ENCODE measurements at regions not wholly inside any gene's neighbourhood (a gene's known extent, or its start where the extent isn't known, plus 50 kb on each side); places are given as distances from the start of the nearest gene placed in this dataset.

- TF ChIP-seq YY1 (IDR thresholded peaks at IDR 0.05; ENCODE audit: low read depth) (no peak), ZBTB7A (IDR thresholded peaks at IDR 0.05; ENCODE audit: low read depth) (no peak), CEBPB (IDR thresholded peaks at IDR 0.05) (no peak), REST (IDR thresholded peaks at IDR 0.05; ENCODE audit: low read depth) (no peak), NFIC (IDR thresholded peaks at IDR 0.05) (no peak), FOXM1 (IDR thresholded peaks at IDR 0.05; ENCODE audit: borderline replicate concordance, low read depth) (no peak), TCF12 (IDR thresholded peaks at IDR 0.05; ENCODE audit: low read depth) (no peak), MAX (IDR thresholded peaks at IDR 0.05) (no peak), RAD21 (IDR thresholded peaks at IDR 0.05; ENCODE audit: low read depth) (no peak), USF1 (IDR thresholded peaks at IDR 0.05) (no peak), EGR1 (IDR thresholded peaks at IDR 0.05) (no peak), TEAD4 (IDR thresholded peaks at IDR 0.05) (no peak), EP300 (IDR thresholded peaks at IDR 0.05; ENCODE audit: borderline replicate concordance) (no peak), TAF1 (IDR thresholded peaks at IDR 0.05; ENCODE audit: low read depth) (no peak), CREB1 (IDR thresholded peaks at IDR 0.05; ENCODE audit: low read depth) (no peak)
These were observed 85.8 kb upstream of the CAMK1G start for GRCh38 chr1:209497729-209498128.

GRCh38 chr1:209500993-209501392 lies 82.5 kb upstream of the CAMK1G start:
- TF ChIP-seq ZBTB7A (IDR thresholded peaks at IDR 0.05; ENCODE audit: low read depth) (no peak), MAX (IDR thresholded peaks at IDR 0.05) (no peak), FOXM1 (IDR thresholded peaks at IDR 0.05; ENCODE audit: borderline replicate concordance, low read depth) (no peak), CEBPB (IDR thresholded peaks at IDR 0.05) (no peak), TEAD4 (IDR thresholded peaks at IDR 0.05) (no peak), TAF1 (IDR thresholded peaks at IDR 0.05; ENCODE audit: low read depth) (no peak), YY1 (IDR thresholded peaks at IDR 0.05; ENCODE audit: low read depth) (no peak), EGR1 (IDR thresholded peaks at IDR 0.05) (no peak), RAD21 (IDR thresholded peaks at IDR 0.05; ENCODE audit: low read depth) (no peak), NFIC (IDR thresholded peaks at IDR 0.05) (no peak), REST (IDR thresholded peaks at IDR 0.05; ENCODE audit: low read depth) (no peak), CREB1 (IDR thresholded peaks at IDR 0.05; ENCODE audit: low read depth) (no peak), TCF12 (IDR thresholded peaks at IDR 0.05; ENCODE audit: low read depth) (no peak), EP300 (IDR thresholded peaks at IDR 0.05; ENCODE audit: borderline replicate concordance) (no peak), USF1 (IDR thresholded peaks at IDR 0.05) (no peak)

GRCh38 chr1:209503196-209503595 lies 80.3 kb upstream of the CAMK1G start:
- TF ChIP-seq NFIC (IDR thresholded peaks at IDR 0.05) = no peak

- TF ChIP-seq CREB1 (IDR thresholded peaks at IDR 0.05; ENCODE audit: low read depth) (no peak), ZBTB7A (IDR thresholded peaks at IDR 0.05; ENCODE audit: low read depth) (no peak), TAF1 (IDR thresholded peaks at IDR 0.05; ENCODE audit: low read depth) (no peak)
These were observed 78.9 kb upstream of the CAMK1G start for GRCh38 chr1:209504571-209504970.

GRCh38 chr1:209505044-209505443 lies 78.5 kb upstream of the CAMK1G start:
- TF ChIP-seq USF1 (IDR thresholded peaks at IDR 0.05) (no peak), EP300 (IDR thresholded peaks at IDR 0.05; ENCODE audit: borderline replicate concordance) (no peak), YY1 (IDR thresholded peaks at IDR 0.05; ENCODE audit: low read depth) (no peak)

- TF ChIP-seq RAD21 (IDR thresholded peaks at IDR 0.05; ENCODE audit: low read depth) (no peak), USF1 (IDR thresholded peaks at IDR 0.05) (no peak), REST (IDR thresholded peaks at IDR 0.05; ENCODE audit: low read depth) (no peak), TEAD4 (IDR thresholded peaks at IDR 0.05) (no peak), EP300 (IDR thresholded peaks at IDR 0.05; ENCODE audit: borderline replicate concordance) (no peak), NFIC (IDR thresholded peaks at IDR 0.05) (no peak), TAF1 (IDR thresholded peaks at IDR 0.05; ENCODE audit: low read depth) (no peak), CREB1 (IDR thresholded peaks at IDR 0.05; ENCODE audit: low read depth) (no peak), EGR1 (IDR thresholded peaks at IDR 0.05) (no peak), TCF12 (IDR thresholded peaks at IDR 0.05; ENCODE audit: low read depth) (no peak), MAX (IDR thresholded peaks at IDR 0.05) (no peak), YY1 (IDR thresholded peaks at IDR 0.05; ENCODE audit: low read depth) (no peak)
These were observed 77.4 kb upstream of the CAMK1G start for GRCh38 chr1:209506101-209506500.

Data from Ishikawa (cell line).